HPDE6-E6E7 (cell line): ENCODE measurements at regions not wholly inside any gene's neighbourhood (a gene's known extent, or its start where the extent isn't known, plus 50 kb on each side); places are given as distances from the start of the nearest gene placed in this dataset.
"Not testable (repeated sequence)": the region's sequence is repeated elsewhere in the genome, so short reads cannot be mapped to it uniquely, and the experiment has no call there.

Source experiments
- DNase-seq: peaks from one replicate; pipeline ENCODE4 v3.0.0; 2011; ENCODE audit warnings: missing footprints; ENCODE audit errors: extremely low spot score

GRCh38 chr6:106746652-106747051, 117.3 kb downstream of the QRSL1 start:
- peak; percentile 80 for DNase-seq

DNA sequence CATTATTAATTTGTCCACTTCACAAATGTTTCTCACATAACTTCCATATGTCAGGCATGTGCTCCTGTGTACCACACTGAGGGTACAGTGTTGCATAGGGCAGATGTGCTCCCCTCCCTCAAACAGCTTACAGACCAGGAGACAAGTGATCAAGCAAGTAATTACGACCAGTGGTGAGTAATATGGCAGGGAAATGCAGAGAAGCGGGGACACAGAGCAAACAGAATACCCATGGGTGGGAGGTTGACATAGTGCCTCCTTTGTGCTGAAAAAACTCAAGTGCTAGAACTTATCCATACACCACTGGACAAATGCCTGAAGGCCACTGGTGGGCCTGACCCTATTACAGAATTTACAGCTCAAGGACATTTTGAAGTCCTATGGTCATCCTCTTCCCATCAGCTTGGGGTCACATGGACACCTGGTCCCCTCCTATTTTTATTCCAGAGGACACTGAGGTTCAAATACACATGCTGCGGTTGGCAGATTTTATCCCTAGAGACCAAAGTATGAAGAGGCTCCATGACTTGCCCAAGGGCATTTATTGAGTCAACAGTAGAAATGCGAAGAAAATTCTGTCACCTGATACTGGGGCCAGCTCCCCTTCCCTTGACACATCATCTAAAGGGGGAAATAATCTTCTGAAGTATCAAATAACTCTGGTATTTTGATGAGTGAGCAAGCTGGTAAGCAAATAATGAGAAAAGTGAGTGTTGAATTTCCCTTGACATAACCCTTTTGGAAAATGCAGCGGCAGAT, 116.6 kb downstream of the QRSL1 start:
- peak; percentile 49 for DNase-seq

- DNase-seq: no peak
Observed at GRCh38 chr6:106745197-106745770, 115.9 kb downstream of the QRSL1 start.

DNA sequence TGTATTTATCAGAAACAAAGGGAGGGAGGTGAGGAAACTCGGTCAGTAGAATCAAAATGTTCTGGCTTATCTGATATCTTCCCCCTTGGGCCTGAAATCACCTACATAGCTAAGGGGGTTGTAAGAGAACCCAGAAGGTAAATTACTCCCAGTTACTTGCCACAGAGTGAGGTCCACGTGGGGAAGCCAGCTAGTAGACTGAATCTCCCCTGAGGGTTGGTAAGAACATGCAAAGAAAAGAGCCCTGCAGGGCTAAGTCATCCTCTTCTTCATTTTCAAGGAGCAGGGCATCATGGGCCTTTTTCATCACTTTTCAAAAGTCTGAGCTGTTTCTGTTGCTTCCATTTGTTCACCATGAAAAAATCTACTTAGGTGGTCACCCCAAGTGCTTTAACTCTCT, 115.4 kb downstream of the QRSL1 start:
- no peak for DNase-seq

DNA sequence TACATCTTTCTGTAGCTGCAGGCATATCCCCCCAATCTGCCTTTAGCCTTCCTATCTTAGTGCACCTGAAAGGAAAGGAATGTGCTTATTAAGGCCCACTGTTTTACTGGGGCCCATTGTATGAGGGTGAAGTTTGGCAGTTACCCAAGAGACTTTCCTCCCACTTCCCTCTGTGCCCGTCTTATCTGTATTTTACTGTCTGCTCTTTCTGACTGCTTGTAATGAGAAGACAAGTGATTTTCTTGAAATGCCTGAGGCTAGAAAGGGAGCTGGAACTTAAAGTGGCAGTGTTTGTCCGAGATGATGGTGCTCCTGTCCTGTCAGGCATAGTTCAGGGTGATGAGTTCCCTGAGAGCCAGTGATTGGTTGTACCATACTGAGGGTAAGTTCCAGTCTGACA, 114.7 kb downstream of the QRSL1 start:
- not testable (repeated sequence) for DNase-seq

- no peak for DNase-seq
Observed at GRCh38 chr6:106743612-106744011, 114.2 kb downstream of the QRSL1 start.

DNA sequence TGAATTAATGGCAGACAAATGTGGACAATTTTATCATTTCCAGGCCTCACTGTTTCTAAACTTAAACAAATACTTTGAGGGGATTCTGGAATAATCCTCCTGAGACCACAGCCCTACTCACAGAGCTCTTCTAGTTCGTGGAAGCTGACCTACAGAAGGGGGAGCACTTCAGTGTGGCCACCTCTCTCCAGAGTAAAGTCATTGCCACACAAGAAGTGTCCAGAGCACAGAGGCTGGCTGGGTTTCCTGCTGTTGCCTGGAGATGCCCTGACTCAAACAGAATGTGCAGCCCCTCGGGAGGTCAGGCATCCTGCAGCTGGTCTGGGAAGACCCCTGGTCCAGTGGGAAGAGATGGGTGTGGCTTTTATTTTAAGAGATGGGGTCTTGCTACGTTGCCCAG, 110.9 kb downstream of the QRSL1 start:
- no peak for DNase-seq

- peak; percentile 66 for DNase-seq
Observed at GRCh38 chr6:106739387-106739786, 110.0 kb downstream of the QRSL1 start.

DNA sequence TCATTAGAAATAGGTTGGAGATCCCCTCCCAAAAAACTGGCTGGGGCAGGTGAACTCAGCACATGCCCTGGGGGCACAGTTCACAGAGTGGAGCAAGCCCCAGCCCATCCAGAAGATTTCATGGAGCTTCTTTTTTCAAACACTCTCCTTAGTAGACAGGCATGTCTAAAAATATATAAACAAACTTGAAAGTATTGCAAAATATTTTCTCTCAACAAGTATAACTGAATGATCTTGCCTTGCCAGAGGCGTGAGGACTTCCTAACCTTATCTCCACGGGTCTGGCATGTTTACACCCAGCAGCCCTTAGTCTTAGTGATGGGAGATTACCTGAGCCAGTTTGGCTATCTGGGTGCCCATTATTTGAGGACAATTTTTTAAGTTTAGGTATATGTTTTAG, 107.1 kb downstream of the QRSL1 start:
- no peak for DNase-seq

- no peak for DNase-seq
Observed at GRCh38 chr6:106735828-106736227, 106.5 kb downstream of the QRSL1 start.

DNA sequence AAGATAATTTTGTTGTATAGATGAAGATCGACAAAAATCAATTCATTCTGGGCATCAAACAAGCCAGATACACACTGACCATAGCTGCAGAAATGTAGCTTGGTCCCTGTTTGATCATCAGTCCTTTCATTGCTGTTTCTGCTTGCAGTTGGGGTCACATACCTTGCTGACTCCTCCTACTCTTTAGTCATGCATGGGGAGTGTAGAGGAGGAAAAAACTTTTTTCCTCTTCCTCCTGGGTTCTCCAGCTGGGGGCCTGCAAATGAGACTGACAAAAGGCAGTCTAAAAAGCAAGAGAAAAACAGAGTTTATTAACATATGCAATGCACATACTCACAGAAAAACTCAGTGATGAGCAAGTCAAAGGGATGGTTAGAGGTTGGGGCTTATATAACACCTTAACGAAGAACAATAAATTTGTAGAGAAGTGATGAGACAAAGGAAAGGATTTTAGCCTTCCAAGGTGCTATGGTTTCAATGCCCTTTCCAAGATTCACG, 105.8 kb downstream of the QRSL1 start:
- no peak for DNase-seq

GRCh38 chr6:106733386-106733785, 104.0 kb downstream of the QRSL1 start:
- no peak for DNase-seq

DNA sequence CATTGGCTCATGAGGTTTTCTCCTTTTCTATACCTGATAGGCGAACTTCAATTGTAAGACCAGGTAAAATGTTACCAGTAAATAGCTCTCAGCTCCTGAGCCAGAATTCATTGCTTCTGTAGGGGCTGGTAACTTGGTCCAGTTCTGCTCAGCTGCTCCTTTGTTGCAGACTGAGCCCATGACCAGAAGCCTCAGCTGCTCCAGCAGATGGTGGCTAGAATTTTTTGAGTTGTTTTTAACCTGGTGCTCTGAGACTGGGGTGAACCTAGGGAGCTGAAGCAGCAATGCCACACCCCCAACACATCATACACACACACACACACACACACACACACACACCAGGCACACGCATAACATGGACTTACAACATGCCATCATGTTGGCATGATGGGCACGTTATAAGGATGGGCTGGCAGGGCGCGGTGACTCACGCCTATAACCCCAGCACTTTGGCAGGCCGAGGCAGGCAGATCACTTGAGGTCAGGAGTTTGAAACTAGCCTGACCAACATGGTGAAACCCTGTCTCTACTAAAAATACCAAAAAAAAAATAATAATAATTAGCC, 103.1 kb downstream of the QRSL1 start:
- no peak for DNase-seq

DNA sequence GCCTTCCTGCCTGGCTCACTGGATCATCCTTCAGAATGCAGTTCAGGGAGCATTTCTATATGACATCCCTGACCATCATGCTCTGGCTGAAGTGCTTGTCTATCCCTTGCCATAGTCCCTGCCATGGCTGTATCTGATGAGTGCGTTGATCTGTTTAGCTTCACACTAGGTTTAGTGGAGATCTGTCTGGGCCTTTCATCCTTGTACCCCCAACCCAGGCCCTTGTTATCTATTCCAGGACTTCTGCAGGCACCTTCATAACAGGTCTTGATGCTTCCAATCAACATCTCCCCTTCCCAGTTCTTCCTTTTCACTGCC, 102.4 kb downstream of the QRSL1 start:
- no peak for DNase-seq

DNA sequence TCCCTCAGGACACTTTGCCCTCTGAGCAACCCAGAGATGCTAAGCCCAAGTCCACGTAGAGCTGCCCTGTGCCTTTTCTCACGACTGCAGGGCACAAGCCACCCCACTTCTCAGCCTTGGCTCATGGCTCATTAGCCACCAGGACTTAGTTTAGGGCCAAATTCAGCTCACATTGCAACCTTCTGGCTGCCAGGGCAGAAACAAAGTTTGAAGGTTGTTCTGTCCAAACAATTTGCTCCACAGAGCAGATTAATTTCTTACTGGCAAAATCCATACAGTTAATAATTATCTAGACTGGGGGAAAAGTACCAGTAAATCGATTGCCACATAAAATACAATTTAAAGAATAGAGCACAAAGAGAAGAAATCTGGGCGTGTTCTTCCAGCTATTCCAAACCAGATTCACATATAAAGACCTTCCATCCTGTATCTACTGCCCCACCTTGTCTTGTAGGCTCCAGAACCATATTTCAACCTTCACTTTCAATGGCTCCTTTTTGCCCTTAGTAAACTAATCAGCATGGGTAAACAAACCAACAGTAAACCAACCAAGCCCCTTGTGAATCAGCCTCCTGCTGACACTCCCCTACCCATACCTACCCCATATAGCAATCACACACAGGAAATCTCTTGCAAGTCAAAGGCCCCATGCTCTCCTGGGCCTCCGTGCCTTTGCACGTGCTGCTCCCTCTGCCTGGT, 101.9 kb downstream of the QRSL1 start:
- no peak for DNase-seq

GRCh38 chr6:106730718-106731117, 101.3 kb downstream of the QRSL1 start:
- no peak for DNase-seq

DNA sequence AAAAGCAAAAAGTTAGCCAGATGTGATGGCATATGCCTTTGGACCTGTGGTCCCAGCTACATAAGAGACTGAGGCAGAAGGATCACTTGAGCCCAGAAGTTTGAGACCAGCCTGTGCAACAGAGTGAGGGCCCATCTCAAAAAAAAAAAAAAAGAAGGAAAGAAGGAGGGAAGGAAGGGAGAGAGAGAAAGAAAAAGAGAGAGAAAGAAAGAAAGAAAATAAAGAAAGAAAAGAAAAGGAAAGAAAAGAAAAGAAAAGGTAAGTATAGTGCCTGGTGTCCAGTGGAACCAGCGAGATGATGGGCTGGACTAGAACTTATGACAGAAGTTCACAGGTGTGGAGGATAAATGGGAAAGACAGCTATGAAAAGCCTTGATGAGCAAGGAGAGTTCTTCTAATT, 100.9 kb downstream of the QRSL1 start:
- no peak for DNase-seq

DNA sequence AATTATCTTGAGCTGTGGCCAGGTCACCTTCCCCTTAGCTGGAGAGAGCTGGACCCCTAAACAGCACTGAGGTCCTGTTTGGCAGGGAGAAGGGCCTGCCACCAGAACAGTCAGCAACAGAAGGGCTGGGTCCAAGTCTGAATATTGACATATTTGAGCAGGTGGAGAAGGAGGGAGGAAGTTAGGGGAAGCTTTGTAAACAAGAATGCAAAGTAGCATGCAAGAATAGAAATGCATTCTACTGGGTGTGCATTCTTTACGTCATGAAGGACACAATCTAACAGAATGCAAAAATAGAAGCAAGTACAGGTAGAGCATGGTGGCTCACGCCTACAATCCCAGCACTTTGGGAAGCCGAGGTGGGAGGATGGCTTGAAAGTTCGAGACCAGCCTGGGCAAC, 100.5 kb downstream of the QRSL1 start:
- DNase-seq: no peak

DNA sequence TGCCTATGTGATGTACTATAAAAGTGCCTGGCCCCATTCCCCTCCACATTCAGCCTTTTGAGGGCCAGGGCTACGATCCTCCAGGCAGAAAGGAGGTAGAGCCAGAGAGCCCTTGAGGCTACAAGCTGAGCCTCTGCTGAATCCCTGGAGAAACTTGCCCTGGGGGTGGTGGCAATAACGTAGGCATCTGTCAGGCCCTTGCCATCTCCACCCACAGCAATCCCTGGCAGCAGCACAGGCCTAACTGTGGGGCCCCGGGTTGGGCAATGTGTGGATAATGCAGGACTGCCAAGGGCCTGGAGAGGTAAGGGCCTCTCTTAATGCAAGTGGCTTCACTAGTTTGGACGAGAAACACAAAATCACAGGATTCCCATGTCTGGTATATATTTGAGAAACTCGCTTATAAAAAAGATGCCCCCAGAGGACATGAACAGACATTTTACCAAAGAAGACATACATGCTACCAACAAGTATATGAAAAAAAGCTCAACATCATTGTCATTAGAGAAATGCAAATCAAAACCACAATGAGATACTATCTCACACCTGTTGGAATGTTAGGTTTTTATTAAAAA, 99.0 kb downstream of the QRSL1 start:
- DNase-seq: no peak

DNA sequence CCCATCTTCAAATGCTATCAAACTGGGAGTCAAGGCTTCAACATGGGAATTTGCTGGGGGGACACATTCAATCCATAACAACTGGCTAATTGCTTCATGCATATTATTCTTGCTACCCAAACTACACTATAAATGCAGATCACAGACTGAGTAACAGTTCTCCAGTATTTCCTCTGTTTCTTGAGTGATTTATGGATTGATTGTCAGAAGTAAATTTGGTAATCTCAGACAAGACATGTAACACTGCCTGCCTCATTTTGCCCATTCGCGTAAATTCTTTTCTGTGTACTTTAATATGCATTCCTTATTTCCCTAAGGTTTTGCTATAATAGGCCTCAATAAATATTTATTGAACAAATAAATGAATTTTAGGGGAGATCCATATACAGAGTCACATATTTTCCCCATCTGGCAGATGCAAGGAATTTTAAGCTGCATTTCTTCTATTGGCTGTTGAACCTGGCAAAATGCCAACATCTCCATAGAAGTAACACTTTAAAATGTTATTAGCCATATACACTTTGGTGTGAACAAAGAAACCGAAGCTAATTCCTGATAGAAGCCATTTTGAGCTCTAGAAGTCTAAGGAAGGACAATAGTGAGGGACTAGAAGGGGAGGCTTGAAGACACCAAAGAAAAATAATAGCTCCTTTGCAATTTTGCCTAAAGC, 98.2 kb downstream of the QRSL1 start:
- DNase-seq: no peak

GRCh38 chr6:106724848-106725247, 95.5 kb downstream of the QRSL1 start:
- DNase-seq: no peak

GRCh38 chr6:106724337-106724736, 95.0 kb downstream of the QRSL1 start:
- no peak for DNase-seq
